AG04450 (cell line): ENCODE measurements at regions not wholly inside any gene's neighbourhood (a gene's known extent, or its start where the extent isn't known, plus 50 kb on each side); places are given as distances from the start of the nearest gene placed in this dataset.
A peak's percentile ranks its signal among the peaks of the same experiment; 100 is the strongest.

Experiments
- CTCF ChIA-PET: fragments of 300-600, 350-600 bp; formaldehyde crosslinking; extraction: SDS; loops from one replicate; lab custom pipeline; 2022; ENCODE audit warnings: antibody characterized with exemption, inconsistent platforms; lab: Charles Lee
- POLR2A ChIA-PET: fragments of 350-600 bp; formaldehyde crosslinking; extraction: SDS; loops from one replicate; lab custom pipeline; 2021; ENCODE audit warnings: antibody characterized with exemption, inconsistent platforms; lab: Yijun Ruan, JAX
- DNase-seq: peaks from one replicate; pipeline ENCODE4 v3.0.0-alpha.2; 2011; ENCODE audit warnings: low read depth, low spot score
- H3K27ac ChIP-seq: one replicate; pipeline ENCODE4 v1.5.1; 2012; ENCODE audit warnings: low read depth, low read length, control low read depth
- H3K27me3 ChIP-seq: one replicate; pipeline ENCODE4 v1.6.0; 2012; ENCODE audit warnings: low read length; ENCODE audit not compliant: control insufficient read depth, insufficient read depth
- H3K4me3 ChIP-seq: 2 replicates; pipeline ENCODE4 v1.5.1; 2011; ENCODE audit warnings: mild to moderate bottlenecking, low read depth, low read length, control low read depth
- H3K9me3 ChIP-seq: 2 replicates; pipeline ENCODE4 v1.5.1; 2012; ENCODE audit warnings: low read length; ENCODE audit not compliant: control insufficient read depth, insufficient read depth
- TF ChIP-seq, protein P1 (sequence below): IDR thresholded peaks from 2 replicates; pipeline ENCODE4 v1.5.1; 2011; ENCODE audit warnings: low read depth, low read length, control low read depth, inconsistent platforms

- Histone ChIP-seq H3K4me3 (no peak overlapping the region), H3K27me3 (no peaks in the 10 kb centered on the region), H3K27ac (no peak overlapping the region), H3K9me3 (no peaks in the 10 kb centered on the region)
- TF ChIP-seq, protein P1, sequence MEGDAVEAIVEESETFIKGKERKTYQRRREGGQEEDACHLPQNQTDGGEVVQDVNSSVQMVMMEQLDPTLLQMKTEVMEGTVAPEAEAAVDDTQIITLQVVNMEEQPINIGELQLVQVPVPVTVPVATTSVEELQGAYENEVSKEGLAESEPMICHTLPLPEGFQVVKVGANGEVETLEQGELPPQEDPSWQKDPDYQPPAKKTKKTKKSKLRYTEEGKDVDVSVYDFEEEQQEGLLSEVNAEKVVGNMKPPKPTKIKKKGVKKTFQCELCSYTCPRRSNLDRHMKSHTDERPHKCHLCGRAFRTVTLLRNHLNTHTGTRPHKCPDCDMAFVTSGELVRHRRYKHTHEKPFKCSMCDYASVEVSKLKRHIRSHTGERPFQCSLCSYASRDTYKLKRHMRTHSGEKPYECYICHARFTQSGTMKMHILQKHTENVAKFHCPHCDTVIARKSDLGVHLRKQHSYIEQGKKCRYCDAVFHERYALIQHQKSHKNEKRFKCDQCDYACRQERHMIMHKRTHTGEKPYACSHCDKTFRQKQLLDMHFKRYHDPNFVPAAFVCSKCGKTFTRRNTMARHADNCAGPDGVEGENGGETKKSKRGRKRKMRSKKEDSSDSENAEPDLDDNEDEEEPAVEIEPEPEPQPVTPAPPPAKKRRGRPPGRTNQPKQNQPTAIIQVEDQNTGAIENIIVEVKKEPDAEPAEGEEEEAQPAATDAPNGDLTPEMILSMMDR = no peak
- no peak for DNase-seq
- ChIA-PET POLR2A (no interaction called here), CTCF (interaction anchor here (0.6 kb wide), 1 partner anchor 32 kb away, joined by 4 read pairs; no protein-coding TSS in a partner anchor)
Observed at GRCh38 chr12:78388461-78388860, 476.1 kb upstream of the SYT1 start.

- Histone ChIP-seq H3K4me3 (no peak overlapping the region), H3K9me3 (no peaks in the 10 kb centered on the region), H3K27me3 (no peaks in the 10 kb centered on the region), H3K27ac (no peak overlapping the region)
- ChIA-PET POLR2A (no interaction called here), CTCF (interaction anchor here (0.8 to 1.5 kb wide), 2 partner anchors 11 to 784 kb away, joined by 3 to 8 read pairs; no protein-coding TSS in a partner anchor)
- TF ChIP-seq, protein P1 = no peak
- no peak for DNase-seq
Observed at GRCh38 chr12:78390920-78391319, 473.7 kb upstream of the SYT1 start.

- TF ChIP-seq, protein P1 = peak; percentile 44
- ChIA-PET POLR2A (no interaction called here), CTCF (interaction anchor here (0.6 to 3.1 kb wide), 13 partner anchors 9 to 782 kb away, joined by 3 to 22 read pairs (median 4); partner anchors contain the start of gene SYT1)
- no peak for DNase-seq
- Histone ChIP-seq H3K4me3 (no peak overlapping the region), H3K9me3 (no peaks in the 10 kb centered on the region), H3K27ac (no peak overlapping the region), H3K27me3 (no peaks in the 10 kb centered on the region)
Observed at GRCh38 chr12:78392918-78393317, 471.7 kb upstream of the SYT1 start.

- POLR2A ChIA-PET = no interaction called here
- H3K27me3 ChIP-seq = no peaks in the 10 kb centered on the region
- no peak for DNase-seq
- TF ChIP-seq, protein P1 = no peak
- H3K4me3 ChIP-seq = no peak overlapping the region
- CTCF ChIA-PET = interaction anchor here (0.6 to 0.9 kb wide), 2 partner anchors 8 to 598 kb away, joined by 3 read pairs; no protein-coding TSS in a partner anchor
- H3K27ac ChIP-seq = no peak overlapping the region
- H3K9me3 ChIP-seq = no peaks in the 10 kb centered on the region
Observed at GRCh38 chr12:78395961-78396360, 468.6 kb upstream of the SYT1 start.

GRCh38 chr12:78396538-78396937 is 468.0 kb upstream of the SYT1 start:
- H3K27me3 ChIP-seq = no peaks in the 10 kb centered on the region
- no peak overlapping the region for H3K4me3 ChIP-seq
- TF ChIP-seq, protein P1 = no peak
- CTCF ChIA-PET = interaction anchor here (0.9 to 1.7 kb wide), 2 partner anchors 8 to 778 kb away, joined by 3 to 5 read pairs; no protein-coding TSS in a partner anchor
- no peak overlapping the region for H3K27ac ChIP-seq
- no peaks in the 10 kb centered on the region for H3K9me3 ChIP-seq
- POLR2A ChIA-PET = no interaction called here
- no peak for DNase-seq
